CD4-positive, alpha-beta T cell treated with Interleukin-6 for 4 hours (primary cell): ENCODE measurements at regions not wholly inside any gene's neighbourhood (a gene's known extent, or its start where the extent isn't known, plus 50 kb on each side); places are given as distances from the start of the nearest gene placed in this dataset.
"Not testable (repeated sequence)": the region's sequence is repeated elsewhere in the genome, so short reads cannot be mapped to it uniquely, and the experiment has no call there.

Experiments used
- DNase-seq: peaks from one replicate; pipeline ENCODE4 v3.0.0-alpha.2; 2020; ENCODE audit warnings: mixed read lengths

- DNase-seq, result no peak
These were observed 488.0 kb upstream of the STXBP6 start for GRCh38 chr14:25537846-25538455.

GRCh38 chr14:25526290-25526689 is 476.3 kb upstream of the STXBP6 start:
- DNase-seq, result no peak

GRCh38 chr14:25522926-25523325 is 473.0 kb upstream of the STXBP6 start:
- DNase-seq, result no peak

- no peak for DNase-seq
These were observed 472.2 kb upstream of the STXBP6 start for GRCh38 chr14:25522116-25522515.

- DNase-seq, result no peak
These were observed 471.7 kb upstream of the STXBP6 start for GRCh38 chr14:25521616-25522015.

- DNase-seq, result no peak
These were observed 470.9 kb upstream of the STXBP6 start for GRCh38 chr14:25520821-25521220.

- no peak for DNase-seq
These were observed 468.4 kb upstream of the STXBP6 start for GRCh38 chr14:25518364-25518763.

GRCh38 chr14:25516838-25517237 is 466.9 kb upstream of the STXBP6 start:
- no peak for DNase-seq

- DNase-seq, result no peak
These were observed 458.9 kb upstream of the STXBP6 start for GRCh38 chr14:25508845-25509244.

- DNase-seq, result no peak
These were observed 451.8 kb upstream of the STXBP6 start for GRCh38 chr14:25501749-25502148.

- DNase-seq, result no peak
These were observed 439.0 kb upstream of the STXBP6 start for GRCh38 chr14:25488961-25489360.

GRCh38 chr14:25485381-25485780 is 435.4 kb upstream of the STXBP6 start:
- no peak for DNase-seq

- no peak for DNase-seq
These were observed 435.0 kb upstream of the STXBP6 start for GRCh38 chr14:25484906-25485305.

- no peak for DNase-seq
These were observed 434.3 kb upstream of the STXBP6 start for GRCh38 chr14:25484235-25484634.

- no peak for DNase-seq
These were observed 427.6 kb upstream of the STXBP6 start for GRCh38 chr14:25477316-25478098.

GRCh38 chr14:25472700-25473099 is 422.8 kb upstream of the STXBP6 start:
- no peak for DNase-seq

- no peak for DNase-seq
These were observed 414.8 kb upstream of the STXBP6 start for GRCh38 chr14:25464772-25465171.

GRCh38 chr14:25464078-25464477 is 414.1 kb upstream of the STXBP6 start:
- DNase-seq, result no peak

- no peak for DNase-seq
These were observed 413.5 kb upstream of the STXBP6 start for GRCh38 chr14:25463480-25463879.

- no peak for DNase-seq
These were observed 411.8 kb upstream of the STXBP6 start for GRCh38 chr14:25461780-25462179.

GRCh38 chr14:25444381-25444780 is 394.4 kb upstream of the STXBP6 start:
- DNase-seq, result no peak

- DNase-seq, result not testable (repeated sequence)
These were observed 390.4 kb upstream of the STXBP6 start for GRCh38 chr14:25440382-25440781.

GRCh38 chr14:25436906-25437305 is 387.0 kb upstream of the STXBP6 start:
- no peak for DNase-seq

- no peak for DNase-seq
These were observed 386.4 kb upstream of the STXBP6 start for GRCh38 chr14:25436288-25436875.
